Esophagus muscularis mucosa (tissue), 3 donors: ENCODE measurements at regions not wholly inside any gene's neighbourhood (a gene's known extent, or its start where the extent isn't known, plus 50 kb on each side); places are given as distances from the start of the nearest gene placed in this dataset.

Experiments used
- POLR2A ChIP-seq: fragments of 450-650 bp; IDR thresholded peaks from one replicate; pipeline ENCODE4 v1.6.1; 2017; ENCODE audit warnings: antibody characterized with exemption, moderate library complexity, mild to moderate bottlenecking, low read depth
- POLR2AphosphoS5 ChIP-seq, 2 donors: sonication (generic); formaldehyde crosslinking; IDR thresholded peaks; one replicate each; pipeline ENCODE4 v1.6.1; 2017; ENCODE audit warnings: antibody characterized with exemption in 2 of 2
- TF ChIP-seq, protein P1 (sequence below), 3 experiments: fragments of 200-600 bp in 2 of 3; fragments of 450-650 bp in 1 of 3; sonication (generic) in 2 of 3; IDR thresholded peaks; one replicate each; pipeline ENCODE4 v1.5.1; 2017 to 2019; ENCODE audit warnings: antibody characterized with exemption in 3 of 3, mild to moderate bottlenecking in 2 of 3, moderate library complexity in 1 of 3

DNA sequence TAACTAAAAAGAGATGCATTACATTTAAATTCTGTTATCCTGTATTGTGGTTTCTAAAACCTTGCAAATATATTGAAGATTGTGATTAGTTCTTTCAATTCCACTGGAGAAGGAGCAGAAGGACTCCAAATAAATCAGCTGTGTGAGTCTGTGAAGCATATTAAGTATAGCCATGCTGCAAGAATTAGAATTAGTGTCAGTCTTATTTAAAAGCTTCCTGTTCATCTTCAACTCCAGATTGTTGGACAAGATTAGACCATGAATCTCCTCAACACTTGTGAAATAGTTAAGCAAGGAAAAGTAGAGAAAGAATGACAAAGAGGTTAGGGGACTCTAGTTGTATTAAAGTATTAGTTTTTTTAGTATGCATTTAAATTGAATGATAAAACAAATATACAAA, 92.5 kb upstream of the LRP1B start:
- TF ChIP-seq, protein P1, sequence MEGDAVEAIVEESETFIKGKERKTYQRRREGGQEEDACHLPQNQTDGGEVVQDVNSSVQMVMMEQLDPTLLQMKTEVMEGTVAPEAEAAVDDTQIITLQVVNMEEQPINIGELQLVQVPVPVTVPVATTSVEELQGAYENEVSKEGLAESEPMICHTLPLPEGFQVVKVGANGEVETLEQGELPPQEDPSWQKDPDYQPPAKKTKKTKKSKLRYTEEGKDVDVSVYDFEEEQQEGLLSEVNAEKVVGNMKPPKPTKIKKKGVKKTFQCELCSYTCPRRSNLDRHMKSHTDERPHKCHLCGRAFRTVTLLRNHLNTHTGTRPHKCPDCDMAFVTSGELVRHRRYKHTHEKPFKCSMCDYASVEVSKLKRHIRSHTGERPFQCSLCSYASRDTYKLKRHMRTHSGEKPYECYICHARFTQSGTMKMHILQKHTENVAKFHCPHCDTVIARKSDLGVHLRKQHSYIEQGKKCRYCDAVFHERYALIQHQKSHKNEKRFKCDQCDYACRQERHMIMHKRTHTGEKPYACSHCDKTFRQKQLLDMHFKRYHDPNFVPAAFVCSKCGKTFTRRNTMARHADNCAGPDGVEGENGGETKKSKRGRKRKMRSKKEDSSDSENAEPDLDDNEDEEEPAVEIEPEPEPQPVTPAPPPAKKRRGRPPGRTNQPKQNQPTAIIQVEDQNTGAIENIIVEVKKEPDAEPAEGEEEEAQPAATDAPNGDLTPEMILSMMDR (IDR thresholded peaks at IDR 0.05) = no peak
- no peak for TF ChIP-seq POLR2A
- no peak for TF ChIP-seq POLR2AphosphoS5 (IDR thresholded peaks at IDR 0.05)
